ENCODE measurements at regions not wholly inside any gene's neighbourhood (a gene's known extent, or its start where the extent isn't known, plus 50 kb on each side); places are given as distances from the start of the nearest gene placed in this dataset.

DNA sequence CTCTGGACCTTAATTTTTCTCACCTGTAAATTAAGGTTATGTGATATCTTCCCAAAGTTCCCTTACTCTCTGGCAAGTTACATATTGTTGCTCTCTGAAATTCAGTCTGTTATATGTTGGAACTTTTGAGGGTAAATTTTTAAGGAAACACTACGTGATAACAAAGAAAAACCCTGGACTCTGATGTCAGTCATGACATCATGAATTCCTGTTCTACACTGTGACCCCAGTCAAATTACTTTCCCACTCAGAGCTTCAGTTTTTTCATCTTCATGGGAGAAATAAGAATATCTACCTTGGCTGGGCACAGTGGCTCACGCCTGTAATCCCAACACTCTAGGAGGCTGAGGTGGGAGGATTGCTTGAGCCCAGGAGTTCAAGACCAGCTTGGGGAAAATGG, 164.6 kb upstream of the RALGAPA2 start:
- H3K9me3 ChIP-seq (ENCODE audit: low read length), result no peaks in the 10 kb centered on the region
- no peaks in the 10 kb centered on the region for H3K36me3 ChIP-seq (ENCODE audit: insufficient read depth, low read length)

GRCh38 chr20:20875716-20876115, 163.3 kb upstream of the RALGAPA2 start:
- no peak overlapping the region for H3K9ac ChIP-seq (ENCODE audit: low read length)
- H3K4me3 ChIP-seq (ENCODE audit: low read depth in 1 of 2, low read length in 2 of 2), result no peak overlapping the region
- H3K27me3 ChIP-seq (ENCODE audit: control insufficient read depth in 1 of 2, insufficient read depth in 2 of 2, low read length in 2 of 2), result no peaks in the 10 kb centered on the region
- H3K27ac ChIP-seq (ENCODE audit: low read depth, low read length), result no peak overlapping the region
- H3K36me3 ChIP-seq (ENCODE audit: insufficient read depth, low read length), result no peaks in the 10 kb centered on the region
- no peaks in the 10 kb centered on the region for H3K4me1 ChIP-seq (ENCODE audit: insufficient read depth, low read length)
- no peaks in the 10 kb centered on the region for H3K9me3 ChIP-seq (ENCODE audit: low read length)

More for the DNA sequence above, 164.6 kb upstream of the RALGAPA2 start:
- H3K27me3 ChIP-seq (ENCODE audit: control insufficient read depth in 1 of 2, insufficient read depth in 2 of 2, low read length in 2 of 2), result no peaks in the 10 kb centered on the region
- no peak overlapping the region for H3K4me3 ChIP-seq (ENCODE audit: low read depth in 1 of 2, low read length in 2 of 2)
- no peak overlapping the region for H3K9ac ChIP-seq (ENCODE audit: low read length)
- no peaks in the 10 kb centered on the region for H3K4me1 ChIP-seq (ENCODE audit: insufficient read depth, low read length)
- no peak overlapping the region for H3K27ac ChIP-seq (ENCODE audit: low read depth, low read length)

- Histone ChIP-seq H3K4me3 (ENCODE audit: low read depth in 1 of 2, low read length in 2 of 2) (no peak overlapping the region), H3K9ac (ENCODE audit: low read length) (no peak overlapping the region), H3K27ac (ENCODE audit: low read depth, low read length) (no peak overlapping the region), H3K9me3 (ENCODE audit: low read length) (no peaks in the 10 kb centered on the region), H3K27me3 (ENCODE audit: control insufficient read depth in 1 of 2, insufficient read depth in 2 of 2, low read length in 2 of 2) (no peaks in the 10 kb centered on the region), H3K36me3 (ENCODE audit: insufficient read depth, low read length) (no peaks in the 10 kb centered on the region), H3K4me1 (ENCODE audit: insufficient read depth, low read length) (no peaks in the 10 kb centered on the region)
Observed at GRCh38 chr20:20872428-20872827, 160.0 kb upstream of the RALGAPA2 start.

DNA sequence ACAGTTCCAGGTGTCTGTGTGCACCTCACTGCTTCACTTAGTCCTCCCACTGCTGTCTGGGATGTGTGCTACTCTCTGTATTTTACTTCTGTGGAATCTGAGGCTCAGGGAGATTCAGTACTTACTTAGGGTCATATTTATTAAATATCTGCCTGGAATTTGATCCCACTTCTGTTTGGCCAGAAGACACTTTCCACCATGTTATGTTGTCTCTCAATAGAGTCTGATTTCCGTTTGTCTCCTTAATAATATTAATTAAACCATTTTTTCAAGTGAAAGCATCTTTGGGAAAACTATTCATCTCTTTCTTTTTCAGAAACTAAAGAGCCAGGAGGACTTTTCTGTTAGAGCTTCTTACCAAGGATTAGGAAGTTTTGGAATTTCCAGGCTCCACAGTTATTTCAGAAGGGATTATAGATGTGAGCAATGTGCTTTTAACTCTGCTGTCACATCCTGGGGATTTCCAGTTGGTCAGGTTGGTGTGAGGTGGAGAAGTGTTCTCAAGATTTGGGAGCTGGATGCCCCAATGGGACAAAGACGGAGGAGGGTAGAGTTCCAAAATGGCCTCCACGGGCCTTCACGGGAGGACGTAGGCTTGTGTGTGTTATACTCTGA, 156.8 kb upstream of the RALGAPA2 start:
- Histone ChIP-seq H3K27ac (ENCODE audit: low read depth, low read length) (no peak overlapping the region), H3K9me3 (ENCODE audit: low read length) (no peaks in the 10 kb centered on the region), H3K36me3 (ENCODE audit: insufficient read depth, low read length) (no peaks in the 10 kb centered on the region), H3K27me3 (ENCODE audit: control insufficient read depth in 1 of 2, insufficient read depth in 2 of 2, low read length in 2 of 2) (no peaks in the 10 kb centered on the region), H3K9ac (ENCODE audit: low read length) (no peak overlapping the region), H3K4me3 (ENCODE audit: low read depth in 1 of 2, low read length in 2 of 2) (no peak overlapping the region), H3K4me1 (ENCODE audit: insufficient read depth, low read length) (no peaks in the 10 kb centered on the region)

DNA sequence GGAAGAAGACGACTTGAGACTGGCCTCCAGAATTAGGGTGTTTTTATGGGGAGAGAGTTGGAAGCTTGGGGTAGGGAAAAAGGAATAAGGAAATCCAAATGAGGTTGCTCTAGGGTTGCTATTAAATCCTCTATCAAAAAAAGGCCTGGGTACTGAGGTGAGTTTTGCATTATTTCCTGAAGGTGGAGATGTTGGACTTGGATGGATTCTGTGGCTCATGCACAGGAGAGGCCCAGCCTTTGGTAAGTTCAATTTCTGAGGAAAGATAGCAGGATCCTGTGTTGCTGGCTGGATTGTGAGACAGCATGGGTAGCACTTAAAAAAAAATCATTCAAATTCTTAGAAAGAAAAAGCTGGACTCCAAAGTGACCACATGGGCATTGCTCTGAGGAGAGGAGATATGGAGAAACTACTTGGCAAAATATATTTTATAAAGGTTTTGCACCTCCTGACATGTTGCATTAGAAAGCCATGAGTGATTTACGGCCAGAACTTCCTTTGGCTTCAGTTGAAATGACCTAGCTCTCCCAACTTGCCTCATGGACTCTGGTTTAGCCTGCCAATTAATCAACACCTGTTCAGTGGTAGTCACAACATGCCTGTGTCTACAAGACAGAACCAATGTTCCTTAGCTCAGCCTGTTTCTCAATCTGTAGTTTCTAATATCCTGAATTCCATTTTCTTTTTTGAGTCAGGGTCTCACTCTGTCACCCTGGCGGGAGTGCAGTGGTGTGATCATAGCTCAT, 152.1 kb upstream of the RALGAPA2 start:
- no peaks in the 10 kb centered on the region for H3K27me3 ChIP-seq (ENCODE audit: control insufficient read depth in 1 of 2, insufficient read depth in 2 of 2, low read length in 2 of 2)

DNA sequence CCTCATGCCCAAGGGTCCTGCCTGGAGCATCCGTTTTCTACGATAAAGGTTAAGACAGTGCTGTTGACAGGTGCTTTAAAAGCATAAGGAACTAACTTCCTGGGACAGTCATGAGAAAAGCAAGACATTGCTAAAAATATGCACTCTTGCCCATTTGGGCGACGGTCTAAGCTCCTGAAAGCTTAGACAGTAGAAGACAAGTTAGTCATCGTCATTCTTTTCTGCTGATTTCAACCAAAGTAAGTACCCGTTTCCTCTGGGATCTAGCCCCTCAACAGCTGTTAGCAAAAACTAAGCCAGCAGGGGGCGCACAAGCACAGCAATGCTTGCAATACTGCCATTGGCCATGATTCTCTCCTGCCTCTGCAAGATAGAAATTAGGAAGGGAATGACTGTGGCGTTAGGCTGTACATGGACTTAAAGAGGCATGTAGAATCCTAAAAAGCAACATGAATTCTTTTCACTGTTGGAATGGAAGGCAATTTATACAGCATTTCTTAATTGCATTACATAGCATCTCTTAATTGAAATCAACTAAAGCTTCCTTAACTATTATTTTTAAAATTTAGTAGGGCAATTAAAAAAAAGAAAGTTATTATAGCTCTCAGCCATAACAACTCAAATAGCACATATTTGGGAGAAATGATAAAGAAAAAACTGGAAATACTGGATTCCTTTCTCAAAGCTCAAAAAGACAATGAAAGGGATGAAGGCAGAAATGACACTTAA, 147.8 kb upstream of the RALGAPA2 start:
- Histone ChIP-seq H3K4me3 (ENCODE audit: low read depth in 1 of 2, low read length in 2 of 2) (no peak overlapping the region), H3K9me3 (ENCODE audit: low read length) (no peaks in the 10 kb centered on the region), H3K4me1 (ENCODE audit: insufficient read depth, low read length) (no peaks in the 10 kb centered on the region), H3K9ac (ENCODE audit: low read length) (no peak overlapping the region), H3K36me3 (ENCODE audit: insufficient read depth, low read length) (no peaks in the 10 kb centered on the region), H3K27me3 (ENCODE audit: control insufficient read depth in 1 of 2, insufficient read depth in 2 of 2, low read length in 2 of 2) (no peaks in the 10 kb centered on the region), H3K27ac (ENCODE audit: low read depth, low read length) (no peak overlapping the region)

More for the DNA sequence above, 152.1 kb upstream of the RALGAPA2 start:
- H3K4me3 ChIP-seq (ENCODE audit: low read depth in 1 of 2, low read length in 2 of 2), result no peak overlapping the region
- H3K9me3 ChIP-seq (ENCODE audit: low read length), result no peaks in the 10 kb centered on the region
- H3K9ac ChIP-seq (ENCODE audit: low read length), result no peak overlapping the region
- H3K36me3 ChIP-seq (ENCODE audit: insufficient read depth, low read length), result no peaks in the 10 kb centered on the region
- H3K4me1 ChIP-seq (ENCODE audit: insufficient read depth, low read length), result no peaks in the 10 kb centered on the region
- no peak overlapping the region for H3K27ac ChIP-seq (ENCODE audit: low read depth, low read length)

- H3K4me1 ChIP-seq (ENCODE audit: insufficient read depth, low read length), result no peaks in the 10 kb centered on the region
- H3K27ac ChIP-seq (ENCODE audit: low read depth, low read length), result no peak overlapping the region
- no peak overlapping the region for H3K4me3 ChIP-seq (ENCODE audit: low read depth in 1 of 2, low read length in 2 of 2)
- H3K36me3 ChIP-seq (ENCODE audit: insufficient read depth, low read length), result no peaks in the 10 kb centered on the region
- H3K9ac ChIP-seq (ENCODE audit: low read length), result no peak overlapping the region
- H3K27me3 ChIP-seq (ENCODE audit: control insufficient read depth in 1 of 2, insufficient read depth in 2 of 2, low read length in 2 of 2), result no peaks in the 10 kb centered on the region
- H3K9me3 ChIP-seq (ENCODE audit: low read length), result no peaks in the 10 kb centered on the region
Observed at GRCh38 chr20:20859510-20859909, 147.1 kb upstream of the RALGAPA2 start.

DNA sequence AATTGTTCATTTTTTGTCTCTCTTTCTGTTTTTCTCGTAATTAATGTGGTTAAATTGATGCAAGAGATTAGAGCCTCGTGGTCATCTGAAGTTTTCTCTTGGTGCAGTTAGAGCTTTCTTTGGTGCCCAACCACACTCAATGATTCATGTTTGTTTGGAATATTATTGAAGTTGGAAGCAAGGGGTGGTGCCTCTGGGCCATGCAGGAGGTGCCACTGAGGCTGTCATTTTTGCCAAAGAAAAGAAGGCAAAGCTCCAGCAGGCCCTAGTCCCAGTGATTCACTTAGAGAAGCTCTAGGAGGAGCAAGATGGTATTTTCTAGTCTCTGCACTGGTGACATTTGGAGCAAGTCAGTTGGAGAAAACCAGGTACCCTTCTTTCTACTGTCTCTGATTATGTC, 144.5 kb upstream of the RALGAPA2 start:
- Histone ChIP-seq H3K4me1 (ENCODE audit: insufficient read depth, low read length) (no peaks in the 10 kb centered on the region), H3K36me3 (ENCODE audit: insufficient read depth, low read length) (no peaks in the 10 kb centered on the region), H3K27ac (ENCODE audit: low read depth, low read length) (no peak overlapping the region)

GRCh38 chr20:20856306-20856705, 143.9 kb upstream of the RALGAPA2 start:
- no peaks in the 10 kb centered on the region for H3K27me3 ChIP-seq (ENCODE audit: control insufficient read depth in 1 of 2, insufficient read depth in 2 of 2, low read length in 2 of 2)
- H3K4me3 ChIP-seq (ENCODE audit: low read depth in 1 of 2, low read length in 2 of 2), result no peak overlapping the region
- H3K4me1 ChIP-seq (ENCODE audit: insufficient read depth, low read length), result no peaks in the 10 kb centered on the region
- no peaks in the 10 kb centered on the region for H3K36me3 ChIP-seq (ENCODE audit: insufficient read depth, low read length)
- H3K27ac ChIP-seq (ENCODE audit: low read depth, low read length), result no peak overlapping the region
- no peak overlapping the region for H3K9ac ChIP-seq (ENCODE audit: low read length)
- no peaks in the 10 kb centered on the region for H3K9me3 ChIP-seq (ENCODE audit: low read length)

More for the DNA sequence above, 144.5 kb upstream of the RALGAPA2 start:
- no peak overlapping the region for H3K4me3 ChIP-seq (ENCODE audit: low read depth in 1 of 2, low read length in 2 of 2)
- no peaks in the 10 kb centered on the region for H3K27me3 ChIP-seq (ENCODE audit: control insufficient read depth in 1 of 2, insufficient read depth in 2 of 2, low read length in 2 of 2)
- H3K9me3 ChIP-seq (ENCODE audit: low read length), result no peaks in the 10 kb centered on the region
- H3K9ac ChIP-seq (ENCODE audit: low read length), result no peak overlapping the region

DNA sequence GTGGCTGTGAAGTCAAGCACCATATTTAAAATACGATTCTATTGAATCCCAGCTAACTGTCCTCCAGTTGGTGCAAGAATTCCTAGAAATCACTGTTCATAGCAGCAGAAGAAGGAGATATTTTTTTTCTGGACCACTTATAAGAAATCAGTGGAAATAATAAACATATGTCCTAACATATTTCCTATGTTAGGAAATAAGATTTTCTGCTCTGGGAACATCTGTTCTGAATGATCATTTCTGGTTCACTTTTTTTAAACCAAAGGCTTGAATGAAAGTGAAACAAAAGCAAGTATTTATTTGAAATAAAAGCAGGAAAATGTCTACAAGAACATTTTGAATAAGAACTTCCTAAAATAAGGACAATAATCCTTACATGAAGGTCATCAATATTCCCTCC, 138.9 kb upstream of the RALGAPA2 start:
- Histone ChIP-seq H3K4me1 (ENCODE audit: insufficient read depth, low read length) (no peaks in the 10 kb centered on the region), H3K9me3 (ENCODE audit: low read length) (no peaks in the 10 kb centered on the region), H3K27me3 (ENCODE audit: control insufficient read depth in 1 of 2, insufficient read depth in 2 of 2, low read length in 2 of 2) (peaks cover 0 to 5% of the 10 kb centered on the region in 2 donors), H3K4me3 (ENCODE audit: low read depth in 1 of 2, low read length in 2 of 2) (no peak overlapping the region), H3K9ac (ENCODE audit: low read length) (no peak overlapping the region), H3K36me3 (ENCODE audit: insufficient read depth, low read length) (no peaks in the 10 kb centered on the region), H3K27ac (ENCODE audit: low read depth, low read length) (no peak overlapping the region)

DNA sequence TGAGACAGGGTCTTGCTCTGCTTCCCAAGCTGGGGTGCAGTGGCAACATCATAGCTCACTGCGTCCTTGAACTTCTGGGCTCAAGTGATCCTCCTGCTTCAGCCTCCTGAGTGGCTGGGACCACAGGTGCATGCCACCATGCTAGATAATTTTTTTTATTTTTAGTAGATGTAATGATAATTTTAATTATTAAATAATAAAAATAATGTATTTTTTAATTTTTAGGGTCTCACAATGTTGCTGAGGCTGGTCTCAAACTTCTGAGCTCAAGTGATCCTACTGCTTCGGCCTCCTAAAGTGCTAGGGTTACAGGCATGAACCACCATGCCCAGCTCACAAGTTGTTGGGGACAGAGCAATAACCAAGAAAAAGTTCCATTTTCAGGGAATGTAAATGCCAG, 138.0 kb upstream of the RALGAPA2 start:
- Histone ChIP-seq H3K27ac (ENCODE audit: low read depth, low read length) (no peak overlapping the region), H3K36me3 (ENCODE audit: insufficient read depth, low read length) (no peaks in the 10 kb centered on the region), H3K4me1 (ENCODE audit: insufficient read depth, low read length) (no peaks in the 10 kb centered on the region), H3K27me3 (ENCODE audit: control insufficient read depth in 1 of 2, insufficient read depth in 2 of 2, low read length in 2 of 2) (peaks cover 0 to 5% of the 10 kb centered on the region in 2 donors), H3K9ac (ENCODE audit: low read length) (no peak overlapping the region), H3K4me3 (ENCODE audit: low read depth in 1 of 2, low read length in 2 of 2) (no peak overlapping the region), H3K9me3 (ENCODE audit: low read length) (no peaks in the 10 kb centered on the region)
